ENCODE measurements at regions not wholly inside any gene's neighbourhood (a gene's known extent, or its start where the extent isn't known, plus 50 kb on each side); places are given as distances from the start of the nearest gene placed in this dataset.

DNA sequence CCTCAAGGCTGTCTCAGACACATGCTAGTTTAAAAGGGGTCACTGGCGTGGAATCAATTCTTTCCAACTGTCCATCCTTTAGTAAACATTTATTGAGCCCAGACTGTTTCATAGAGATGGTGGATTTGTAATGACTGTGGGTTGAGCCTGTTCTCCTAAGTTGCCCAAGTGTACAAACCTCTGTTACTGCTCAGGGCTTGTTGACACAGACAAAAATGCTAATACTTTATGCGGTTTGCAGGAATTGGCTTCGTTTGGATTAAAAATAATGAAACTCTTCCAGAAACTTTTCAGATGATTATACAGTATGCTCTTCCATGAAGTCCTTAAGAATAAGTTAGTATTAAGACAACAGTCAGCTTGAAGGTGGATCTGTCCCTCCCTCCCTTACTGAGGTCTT lies 83.6 kb upstream of the MGAT5 start (continued):
- TF ChIP-seq ZNF384 (IDR thresholded peaks at IDR 0.05; ENCODE audit: borderline replicate concordance, low read depth, low read length), result no peak
- no peak for TF ChIP-seq MXI1 (IDR thresholded peaks at IDR 0.05; ENCODE audit: low read depth, low read length)

DNA sequence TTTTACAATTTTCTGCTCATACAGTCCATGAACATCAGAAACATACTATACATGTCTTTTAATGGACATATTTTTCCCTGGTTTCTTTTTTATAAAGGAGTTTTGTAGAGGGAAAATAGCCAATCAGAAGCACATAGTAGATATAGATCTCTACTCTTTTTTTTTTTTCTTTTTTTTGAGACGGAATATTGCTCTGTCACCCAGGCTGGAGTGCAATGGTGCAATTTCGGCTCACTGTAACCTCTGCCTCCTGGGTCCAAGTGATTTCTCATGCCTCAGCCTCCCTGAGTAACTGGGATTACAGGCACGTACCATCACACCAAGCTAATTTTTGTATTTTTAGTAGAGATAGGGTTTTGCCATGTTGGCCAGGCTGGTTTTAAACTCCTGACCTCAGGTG lies 83.2 kb upstream of the MGAT5 start:
- ChIA-PET SMC1A (ENCODE audit: uncharacterized antibody, unreplicated experiment) (interaction anchor here (2.4 kb wide), 1 partner anchor 43 kb away, joined by 7 read pairs; no protein-coding TSS in a partner anchor), RAD21 (ENCODE audit: unreplicated experiment) (no interaction called here), POLR2A (no interaction called here), CTCF (interaction anchor here (1.8 kb wide), 1 partner anchor 11 kb away, joined by 7 read pairs; no protein-coding TSS in a partner anchor)
- no peak for ATAC-seq
- peaks cover 8% of the 10 kb centered on the region; the same call in 1 of the 2 replicates for H4K20me1 ChIP-seq (ENCODE audit: control insufficient read depth, insufficient read depth)
- BruUV-seq (replicated peaks), result no TSS peak
- no peak overlapping the region for H3K4me3 ChIP-seq
- intact Hi-C loops (cut with micrococcal nuclease; ENCODE audit: unreplicated experiment) (no loop called here), in situ Hi-C loops (cut with MboI) (no loop called here)
- peaks cover 24% of the 10 kb centered on the region for H3K4me1 ChIP-seq (ENCODE audit: control insufficient read depth, insufficient read depth, low read length)
- H3K4me2 ChIP-seq (ENCODE audit: control insufficient read depth, insufficient read depth), result no peak overlapping the region
- TF ChIP-seq BCL11A (IDR thresholded peaks at IDR 0.05; ENCODE audit: low read depth, low read length) (no peak), EP300 (IDR thresholded peaks at IDR 0.05; ENCODE audit: borderline replicate concordance in 1 of 2, control insufficient read depth in 1 of 2, low read depth in 2 of 2, low read length in 2 of 2) (no peak), NFXL1 (IDR thresholded peaks at IDR 0.05; ENCODE audit: borderline replicate concordance) (no peak), EGR1 (IDR thresholded peaks at IDR 0.05; ENCODE audit: borderline replicate concordance in 1 of 2, low read depth in 2 of 2, low read length in 2 of 2) (no peak), JUNB (IDR thresholded peaks at IDR 0.05) (no peak), EED (IDR thresholded peaks at IDR 0.05; ENCODE audit: low read depth) (no peak), CREM (IDR thresholded peaks at IDR 0.05; ENCODE audit: low read depth) (no peak), KLF5 (IDR thresholded peaks at IDR 0.05; ENCODE audit: partially characterized antibody) (no peak), STAT3 (IDR thresholded peaks at IDR 0.05; ENCODE audit: low read depth, low read length) (no peak), CHD1 (IDR thresholded peaks at IDR 0.05; ENCODE audit: low read depth, low read length) (no peak), IKZF2 (IDR thresholded peaks at IDR 0.05) (no peak), MXI1 (IDR thresholded peaks at IDR 0.05; ENCODE audit: low read depth, low read length) (no peak), RCOR1 (conservative IDR thresholded peaks at IDR 0.05; ENCODE audit: low read depth, low read length) (no peak)
- TF ChIP-seq, protein P1, sequence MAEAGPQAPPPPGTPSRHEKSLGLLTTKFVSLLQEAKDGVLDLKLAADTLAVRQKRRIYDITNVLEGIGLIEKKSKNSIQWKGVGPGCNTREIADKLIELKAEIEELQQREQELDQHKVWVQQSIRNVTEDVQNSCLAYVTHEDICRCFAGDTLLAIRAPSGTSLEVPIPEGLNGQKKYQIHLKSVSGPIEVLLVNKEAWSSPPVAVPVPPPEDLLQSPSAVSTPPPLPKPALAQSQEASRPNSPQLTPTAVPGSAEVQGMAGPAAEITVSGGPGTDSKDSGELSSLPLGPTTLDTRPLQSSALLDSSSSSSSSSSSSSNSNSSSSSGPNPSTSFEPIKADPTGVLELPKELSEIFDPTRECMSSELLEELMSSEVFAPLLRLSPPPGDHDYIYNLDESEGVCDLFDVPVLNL (IDR thresholded peaks at IDR 0.05; ENCODE audit: low read depth, low read length), result no peak
- TF ChIP-seq, protein P2, sequence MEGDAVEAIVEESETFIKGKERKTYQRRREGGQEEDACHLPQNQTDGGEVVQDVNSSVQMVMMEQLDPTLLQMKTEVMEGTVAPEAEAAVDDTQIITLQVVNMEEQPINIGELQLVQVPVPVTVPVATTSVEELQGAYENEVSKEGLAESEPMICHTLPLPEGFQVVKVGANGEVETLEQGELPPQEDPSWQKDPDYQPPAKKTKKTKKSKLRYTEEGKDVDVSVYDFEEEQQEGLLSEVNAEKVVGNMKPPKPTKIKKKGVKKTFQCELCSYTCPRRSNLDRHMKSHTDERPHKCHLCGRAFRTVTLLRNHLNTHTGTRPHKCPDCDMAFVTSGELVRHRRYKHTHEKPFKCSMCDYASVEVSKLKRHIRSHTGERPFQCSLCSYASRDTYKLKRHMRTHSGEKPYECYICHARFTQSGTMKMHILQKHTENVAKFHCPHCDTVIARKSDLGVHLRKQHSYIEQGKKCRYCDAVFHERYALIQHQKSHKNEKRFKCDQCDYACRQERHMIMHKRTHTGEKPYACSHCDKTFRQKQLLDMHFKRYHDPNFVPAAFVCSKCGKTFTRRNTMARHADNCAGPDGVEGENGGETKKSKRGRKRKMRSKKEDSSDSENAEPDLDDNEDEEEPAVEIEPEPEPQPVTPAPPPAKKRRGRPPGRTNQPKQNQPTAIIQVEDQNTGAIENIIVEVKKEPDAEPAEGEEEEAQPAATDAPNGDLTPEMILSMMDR (IDR thresholded peaks at IDR 0.05 in 2 of 3, conservative IDR thresholded peaks at IDR 0.05 in 1 of 3; ENCODE audit: control insufficient read depth in 2 of 3, extremely low read depth in 1 of 3, insufficient read depth in 1 of 3, low read depth in 3 of 3, low read length in 3 of 3), result no peak
- TF ChIP-seq, protein P3, sequence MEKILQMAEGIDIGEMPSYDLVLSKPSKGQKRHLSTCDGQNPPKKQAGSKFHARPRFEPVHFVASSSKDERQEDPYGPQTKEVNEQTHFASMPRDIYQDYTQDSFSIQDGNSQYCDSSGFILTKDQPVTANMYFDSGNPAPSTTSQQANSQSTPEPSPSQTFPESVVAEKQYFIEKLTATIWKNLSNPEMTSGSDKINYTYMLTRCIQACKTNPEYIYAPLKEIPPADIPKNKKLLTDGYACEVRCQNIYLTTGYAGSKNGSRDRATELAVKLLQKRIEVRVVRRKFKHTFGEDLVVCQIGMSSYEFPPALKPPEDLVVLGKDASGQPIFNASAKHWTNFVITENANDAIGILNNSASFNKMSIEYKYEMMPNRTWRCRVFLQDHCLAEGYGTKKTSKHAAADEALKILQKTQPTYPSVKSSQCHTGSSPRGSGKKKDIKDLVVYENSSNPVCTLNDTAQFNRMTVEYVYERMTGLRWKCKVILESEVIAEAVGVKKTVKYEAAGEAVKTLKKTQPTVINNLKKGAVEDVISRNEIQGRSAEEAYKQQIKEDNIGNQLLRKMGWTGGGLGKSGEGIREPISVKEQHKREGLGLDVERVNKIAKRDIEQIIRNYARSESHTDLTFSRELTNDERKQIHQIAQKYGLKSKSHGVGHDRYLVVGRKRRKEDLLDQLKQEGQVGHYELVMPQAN (conservative IDR thresholded peaks at IDR 0.05), result no peak
- TF ChIP-seq, protein P4, sequence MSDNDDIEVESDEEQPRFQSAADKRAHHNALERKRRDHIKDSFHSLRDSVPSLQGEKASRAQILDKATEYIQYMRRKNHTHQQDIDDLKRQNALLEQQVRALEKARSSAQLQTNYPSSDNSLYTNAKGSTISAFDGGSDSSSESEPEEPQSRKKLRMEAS (IDR thresholded peaks at IDR 0.05; ENCODE audit: low read depth, low read length), result no peak
- peaks cover 0 to 6% of the 10 kb centered on the region in 2 experiments; a peak in 2 of 4 replicates for H3K36me3 ChIP-seq (ENCODE audit: control insufficient read depth in 2 of 2, insufficient read depth in 2 of 2, low read length in 1 of 2)
- peaks cover 90% of the 10 kb centered on the region for H3K79me2 ChIP-seq (ENCODE audit: control insufficient read depth, insufficient read depth, low read length)
- DNase-seq (ENCODE audit: low read depth, low spot score), result no peak
- H3K9ac ChIP-seq (ENCODE audit: control insufficient read depth, insufficient read depth, low read length), result no peak overlapping the region
- no peak overlapping the region for H3K27ac ChIP-seq (ENCODE audit: control insufficient read depth, insufficient read depth)
- WGBS (ENCODE audit: insufficient coverage, insufficient replicate concordance, low lambda C conversion rate, missing lambda C conversion rate), result 95% methylated on average over 3 of the region's 3 CpGs
- H3K27me3 ChIP-seq (replicated peaks in 1 of 2; ENCODE audit: control insufficient read depth in 2 of 2, insufficient read depth in 2 of 2, low read length in 1 of 2), result no peaks in the 10 kb centered on the region
- no peaks in the 10 kb centered on the region for H3K9me3 ChIP-seq (replicated peaks; ENCODE audit: control insufficient read depth, insufficient read depth, low read length)
- FAIRE-seq, result no peak
- no peak overlapping the region for H2AFZ ChIP-seq (ENCODE audit: control insufficient read depth, low read depth, low read length)

All from GM12878 (cell line).